ENCODE measurements at regions not wholly inside any gene's neighbourhood (a gene's known extent, or its start where the extent isn't known, plus 50 kb on each side); places are given as distances from the start of the nearest gene placed in this dataset.

DNA sequence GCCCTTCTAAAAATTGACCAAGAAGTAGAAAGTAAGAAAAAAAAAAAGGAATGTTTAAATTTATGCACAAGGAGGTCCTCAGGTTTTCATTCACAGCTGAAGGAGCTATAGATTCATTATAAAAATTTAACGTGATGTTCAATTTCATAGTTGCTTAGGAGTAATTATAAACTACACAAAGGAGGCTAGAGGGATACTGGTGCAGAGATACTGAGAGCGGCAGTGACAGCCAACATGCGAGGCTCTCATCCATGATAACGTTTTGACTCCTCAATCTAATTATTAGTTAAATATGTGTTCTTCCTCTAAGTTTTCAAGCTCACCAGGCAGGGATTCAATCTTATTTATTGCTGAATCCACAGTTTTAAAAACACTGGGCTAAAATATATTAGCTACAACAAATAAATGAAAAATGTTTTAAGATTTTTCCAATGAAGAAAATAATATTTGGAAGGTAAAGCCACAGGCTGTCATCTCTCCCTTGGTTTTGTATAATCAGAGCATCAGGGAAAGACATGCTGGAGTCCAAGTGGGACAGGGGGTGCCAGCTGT lies 49.8 kb upstream of the TRPC4 start:
- TF ChIP-seq, protein P1, sequence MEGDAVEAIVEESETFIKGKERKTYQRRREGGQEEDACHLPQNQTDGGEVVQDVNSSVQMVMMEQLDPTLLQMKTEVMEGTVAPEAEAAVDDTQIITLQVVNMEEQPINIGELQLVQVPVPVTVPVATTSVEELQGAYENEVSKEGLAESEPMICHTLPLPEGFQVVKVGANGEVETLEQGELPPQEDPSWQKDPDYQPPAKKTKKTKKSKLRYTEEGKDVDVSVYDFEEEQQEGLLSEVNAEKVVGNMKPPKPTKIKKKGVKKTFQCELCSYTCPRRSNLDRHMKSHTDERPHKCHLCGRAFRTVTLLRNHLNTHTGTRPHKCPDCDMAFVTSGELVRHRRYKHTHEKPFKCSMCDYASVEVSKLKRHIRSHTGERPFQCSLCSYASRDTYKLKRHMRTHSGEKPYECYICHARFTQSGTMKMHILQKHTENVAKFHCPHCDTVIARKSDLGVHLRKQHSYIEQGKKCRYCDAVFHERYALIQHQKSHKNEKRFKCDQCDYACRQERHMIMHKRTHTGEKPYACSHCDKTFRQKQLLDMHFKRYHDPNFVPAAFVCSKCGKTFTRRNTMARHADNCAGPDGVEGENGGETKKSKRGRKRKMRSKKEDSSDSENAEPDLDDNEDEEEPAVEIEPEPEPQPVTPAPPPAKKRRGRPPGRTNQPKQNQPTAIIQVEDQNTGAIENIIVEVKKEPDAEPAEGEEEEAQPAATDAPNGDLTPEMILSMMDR (IDR thresholded peaks at IDR 0.05) = no peak
- no peak for TF ChIP-seq POLR2A (IDR thresholded peaks at IDR 0.05)
